ENCODE measurements at regions not wholly inside any gene's neighbourhood (a gene's known extent, or its start where the extent isn't known, plus 50 kb on each side); places are given as distances from the start of the nearest gene placed in this dataset.
"Not testable (repeated sequence)": the region's sequence is repeated elsewhere in the genome, so short reads cannot be mapped to it uniquely, and the experiment has no call there.

GRCh38 chr18:1057367-1057766, 152.7 kb downstream of the ADCYAP1 start:
- in situ Hi-C loops (cut with HindIII; ENCODE audit: low pct_unique_long_range_greater_than_20kb, low sequenced_read_pairs) = no loop called here
- TF ChIP-seq JUND (IDR thresholded peaks at IDR 0.05; ENCODE audit: low read depth) = no peak

DNA sequence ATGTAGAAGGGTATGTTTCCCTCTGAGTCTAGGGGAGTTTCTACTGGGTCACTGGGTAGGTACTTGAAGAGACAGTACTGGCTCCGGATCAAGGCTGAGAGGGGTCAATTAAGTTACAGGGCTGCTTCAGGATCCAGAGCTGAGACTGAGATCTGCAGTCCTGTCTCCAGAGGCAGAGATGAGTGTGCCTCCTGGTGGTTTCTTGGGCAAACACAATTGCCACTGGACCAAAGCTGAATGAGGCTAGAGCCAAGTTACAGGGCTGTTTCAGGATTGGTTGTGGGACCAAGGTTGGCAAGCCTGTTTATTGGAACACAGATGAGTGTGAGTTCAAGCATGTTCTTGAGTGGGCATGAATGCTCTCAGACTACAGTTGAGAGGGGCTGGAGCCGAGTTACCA, 157.9 kb downstream of the ADCYAP1 start:
- DNase-seq (ENCODE audit: low read depth in 1 of 2, low spot score in 1 of 2) = no peak
- no peak for TF ChIP-seq JUND (IDR thresholded peaks at IDR 0.05; ENCODE audit: low read depth)
- in situ Hi-C loops (cut with HindIII; ENCODE audit: low pct_unique_long_range_greater_than_20kb, low sequenced_read_pairs) = no loop called here

More at GRCh38 chr18:1057367-1057766, 152.7 kb downstream of the ADCYAP1 start:
- no peak for DNase-seq (ENCODE audit: low read depth in 1 of 2, low spot score in 1 of 2)

- in situ Hi-C loops (cut with HindIII; ENCODE audit: low pct_unique_long_range_greater_than_20kb, low sequenced_read_pairs) = no loop called here
- DNase-seq (ENCODE audit: low read depth in 1 of 2, low spot score in 1 of 2) = no peak
- TF ChIP-seq JUND (IDR thresholded peaks at IDR 0.05; ENCODE audit: low read depth) = no peak
Observed at GRCh38 chr18:1075322-1075721, 170.7 kb downstream of the ADCYAP1 start.

DNA sequence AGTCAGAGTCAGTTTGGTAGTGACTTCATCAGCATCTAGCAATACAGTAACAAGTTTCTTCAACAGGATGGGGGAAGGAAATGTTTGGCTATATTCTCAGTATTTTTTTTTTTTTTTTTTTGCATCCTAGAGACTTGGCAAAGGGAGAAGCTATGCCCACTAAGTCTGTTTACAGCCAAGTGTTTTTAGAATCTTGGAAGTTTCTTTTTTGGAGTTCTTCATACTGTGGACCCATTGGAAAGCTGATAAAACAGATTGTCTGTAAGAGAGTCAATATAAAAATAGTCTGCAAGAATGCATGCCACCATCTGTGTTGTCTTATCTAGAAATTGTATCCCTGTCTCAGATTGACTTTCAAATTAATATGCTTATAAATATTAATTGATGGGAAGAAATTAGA, 171.2 kb downstream of the ADCYAP1 start:
- TF ChIP-seq JUND (IDR thresholded peaks at IDR 0.05; ENCODE audit: low read depth) = no peak
- DNase-seq (ENCODE audit: low read depth in 1 of 2, low spot score in 1 of 2) = no peak
- in situ Hi-C loops (cut with HindIII; ENCODE audit: low pct_unique_long_range_greater_than_20kb, low sequenced_read_pairs) = no loop called here

DNA sequence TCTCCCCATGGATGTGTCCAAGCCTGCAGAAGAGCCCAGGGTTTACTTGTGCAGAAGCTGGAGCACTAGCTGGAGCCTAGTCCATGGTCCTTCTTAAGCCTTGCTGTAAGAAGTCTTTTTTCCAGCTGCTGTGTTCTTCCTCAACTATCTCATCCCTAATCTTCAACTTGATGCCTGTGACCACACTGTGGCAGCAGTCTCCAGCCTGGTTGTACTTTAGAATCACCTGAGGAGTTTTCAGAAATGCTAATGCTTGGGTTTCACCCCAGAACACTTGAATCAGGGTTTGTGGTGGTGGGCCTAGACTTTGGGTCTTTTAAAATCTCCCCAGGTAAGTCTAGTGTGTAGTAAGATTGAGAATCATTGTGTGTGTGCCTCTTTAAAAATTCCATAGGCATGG, 173.6 kb downstream of the ADCYAP1 start:
- DNase-seq (ENCODE audit: low read depth in 1 of 2, low spot score in 1 of 2) = peak in 1 of 2 experiments; percentile 29
- no peak for TF ChIP-seq JUND (IDR thresholded peaks at IDR 0.05; ENCODE audit: low read depth)
- in situ Hi-C loops (cut with HindIII; ENCODE audit: low pct_unique_long_range_greater_than_20kb, low sequenced_read_pairs) = no loop called here

DNA sequence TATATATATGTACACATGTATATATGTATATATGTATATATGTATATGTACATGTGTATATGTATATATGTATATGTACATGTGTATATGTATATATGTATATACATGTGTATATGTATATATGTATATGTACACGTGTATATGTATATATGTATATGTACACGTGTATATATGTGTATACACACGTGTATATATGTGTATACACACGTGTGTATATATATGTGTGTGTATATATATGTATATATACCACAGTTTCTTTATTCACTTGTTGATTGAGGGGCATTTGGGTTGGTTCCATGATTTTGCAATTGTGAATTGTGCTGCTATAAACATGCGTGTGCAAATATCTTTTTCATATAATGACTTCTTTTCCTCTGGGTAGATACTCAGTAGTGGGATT, 179.0 kb downstream of the ADCYAP1 start:
- DNase-seq (ENCODE audit: low read depth in 1 of 2, low spot score in 1 of 2); in situ Hi-C loops (cut with HindIII; ENCODE audit: low pct_unique_long_range_greater_than_20kb, low sequenced_read_pairs): not testable (repeated sequence)

GRCh38 chr18:1090758-1091157, 186.1 kb downstream of the ADCYAP1 start:
- DNase-seq (ENCODE audit: low read depth in 1 of 2, low spot score in 1 of 2) = no peak
- no peak for TF ChIP-seq JUND (IDR thresholded peaks at IDR 0.05; ENCODE audit: low read depth)
- in situ Hi-C loops (cut with HindIII; ENCODE audit: low pct_unique_long_range_greater_than_20kb, low sequenced_read_pairs) = no loop called here

DNA sequence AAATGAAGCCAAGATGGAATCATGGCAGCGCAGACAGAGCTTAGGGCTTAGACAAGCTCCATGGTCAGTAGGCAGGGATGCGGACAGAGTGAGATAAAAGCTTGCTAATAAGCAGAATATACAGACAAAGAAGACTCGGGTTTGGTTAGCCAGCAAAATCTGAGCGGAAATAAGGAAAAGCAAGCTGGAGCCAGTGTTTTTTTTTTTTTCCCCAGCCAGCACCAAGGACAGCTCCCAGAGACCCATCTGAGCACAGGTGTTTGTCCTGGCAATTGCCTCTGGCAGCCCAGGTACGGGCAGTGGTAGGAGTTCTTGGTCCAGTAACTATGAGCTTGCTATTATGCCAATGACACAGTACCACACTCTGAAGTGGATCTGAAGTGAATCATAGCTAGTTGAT, 187.6 kb downstream of the ADCYAP1 start:
- in situ Hi-C loops (cut with HindIII; ENCODE audit: low pct_unique_long_range_greater_than_20kb, low sequenced_read_pairs) = no loop called here
- DNase-seq (ENCODE audit: low read depth in 1 of 2, low spot score in 1 of 2) = peak; percentile 29 to 73
- no peak for TF ChIP-seq JUND (IDR thresholded peaks at IDR 0.05; ENCODE audit: low read depth)

DNA sequence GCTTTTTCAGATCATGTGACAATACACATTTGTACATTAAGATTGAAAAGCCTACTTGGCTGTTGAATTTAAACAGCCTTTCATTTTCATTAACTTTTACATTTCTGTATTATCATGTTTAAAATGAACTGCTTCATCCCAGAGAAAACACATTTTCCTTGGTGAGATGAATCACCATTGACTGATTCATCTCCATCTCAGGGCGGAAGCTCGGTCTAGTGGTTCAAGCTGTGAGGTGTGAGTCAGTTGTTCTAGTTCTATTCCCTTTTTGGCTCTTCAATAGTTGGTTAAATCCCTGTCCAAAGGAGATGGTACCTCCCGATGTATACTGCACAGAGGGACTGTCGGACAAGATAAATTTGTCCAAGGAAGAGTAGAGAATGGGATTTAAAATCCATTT, 189.7 kb downstream of the ADCYAP1 start:
- in situ Hi-C loops (cut with HindIII; ENCODE audit: low pct_unique_long_range_greater_than_20kb, low sequenced_read_pairs) = no loop called here
- no peak for TF ChIP-seq JUND (IDR thresholded peaks at IDR 0.05; ENCODE audit: low read depth)
- no peak for DNase-seq (ENCODE audit: low read depth in 1 of 2, low spot score in 1 of 2)

- in situ Hi-C loops (cut with HindIII; ENCODE audit: low pct_unique_long_range_greater_than_20kb, low sequenced_read_pairs); DNase-seq (ENCODE audit: low read depth in 1 of 2, low spot score in 1 of 2): not testable (repeated sequence)
Observed at GRCh38 chr18:1097991-1098735, 193.5 kb downstream of the ADCYAP1 start.

- DNase-seq (ENCODE audit: low read depth in 1 of 2, low spot score in 1 of 2) = no peak
- no peak for TF ChIP-seq JUND (IDR thresholded peaks at IDR 0.05; ENCODE audit: low read depth)
- in situ Hi-C loops (cut with HindIII; ENCODE audit: low pct_unique_long_range_greater_than_20kb, low sequenced_read_pairs) = no loop called here
Observed at GRCh38 chr18:1102848-1103247, 198.2 kb downstream of the ADCYAP1 start.

GRCh38 chr18:1103537-1103936, 198.9 kb downstream of the ADCYAP1 start:
- in situ Hi-C loops (cut with HindIII; ENCODE audit: low pct_unique_long_range_greater_than_20kb, low sequenced_read_pairs) = no loop called here
- DNase-seq (ENCODE audit: low read depth in 1 of 2, low spot score in 1 of 2) = no peak
- TF ChIP-seq JUND (IDR thresholded peaks at IDR 0.05; ENCODE audit: low read depth) = no peak

DNA sequence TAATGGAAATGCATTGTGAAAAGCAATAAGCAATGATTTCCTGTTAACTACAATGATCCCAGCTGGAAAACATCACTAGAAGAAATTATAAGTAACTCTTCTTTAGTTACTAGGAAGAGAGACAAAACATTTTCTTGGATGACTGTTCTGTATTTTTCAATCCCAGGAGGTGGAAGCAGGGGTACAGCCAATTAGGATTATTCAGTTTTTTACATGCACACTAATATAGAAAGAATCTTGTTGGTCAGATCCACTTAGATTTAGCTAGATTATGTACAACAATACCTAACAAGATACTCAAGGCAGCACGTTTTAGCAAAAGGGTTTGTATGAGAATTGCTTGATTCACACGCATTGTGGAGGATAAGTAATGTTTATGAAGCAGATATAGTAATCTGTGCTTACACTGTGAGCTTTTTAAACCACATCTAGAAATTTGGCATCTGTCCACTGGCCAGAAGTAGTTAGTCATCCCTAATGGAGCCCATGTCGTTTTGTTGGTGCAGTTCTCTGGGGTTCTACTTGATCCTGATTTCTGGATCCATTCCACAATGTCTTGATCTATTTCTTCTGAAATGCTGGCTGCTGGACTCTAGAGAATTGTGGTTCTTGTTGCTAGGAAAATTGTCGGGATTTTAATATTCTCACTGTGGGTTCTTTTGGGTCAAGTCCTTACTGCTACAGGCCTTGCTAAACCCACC, 199.7 kb downstream of the ADCYAP1 start:
- in situ Hi-C loops (cut with HindIII; ENCODE audit: low pct_unique_long_range_greater_than_20kb, low sequenced_read_pairs) = no loop called here
- no peak for TF ChIP-seq JUND (IDR thresholded peaks at IDR 0.05; ENCODE audit: low read depth)
- no peak for DNase-seq (ENCODE audit: low read depth in 1 of 2, low spot score in 1 of 2)
